Left lung (tissue), 4 donors: ENCODE measurements at regions not wholly inside any gene's neighbourhood (a gene's known extent, or its start where the extent isn't known, plus 50 kb on each side); places are given as distances from the start of the nearest gene placed in this dataset.

Experiments used
- ATAC-seq: fragments of 200-7000 bp; cut with Tn5 transposase; one replicate; pipeline ENCODE4 v1.9.1; 2020; ENCODE audit warnings: moderate library complexity
- DNase-seq, 4 donors: peaks; one replicate each; pipeline ENCODE4 v3.0.0-alpha.2; 2013 to 2020
- H3K27ac ChIP-seq, 2 donors: fragments of 200-600 bp; sonication (generic) in 1 of 2; one replicate each; pipeline versions ENCODE4 v1.5.0 to v1.8.0; 2020 to 2021
- H3K27me3 ChIP-seq, 2 donors: fragments of 200-600 bp; sonication (generic) in 1 of 2; one replicate each; pipeline versions ENCODE4 v1.5.0 to v1.8.0; 2020 to 2021
- H3K36me3 ChIP-seq, 2 donors: fragments of 200-600 bp; sonication (generic) in 1 of 2; one replicate each; pipeline versions ENCODE4 v1.5.0 to v1.8.0; 2020 to 2021
- H3K4me1 ChIP-seq, 2 donors: fragments of 200-600 bp; one replicate each; pipeline ENCODE4 v1.8.0; 2021
- H3K4me3 ChIP-seq, 2 donors: fragments of 200-600 bp; sonication (generic) in 1 of 2; one replicate each; pipeline versions ENCODE4 v1.5.0 to v1.8.0; 2020 to 2021; ENCODE audit warnings: mild to moderate bottlenecking in 1 of 2
- H3K9me3 ChIP-seq, 2 donors: fragments of 200-600 bp; sonication (generic) in 1 of 2; one replicate each; pipeline versions ENCODE4 v1.5.0 to v1.8.0; 2020 to 2021
- CTCF ChIP-seq, 2 donors: fragments of 200-600 bp; sonication (generic) in 1 of 2; IDR thresholded peaks; one replicate each; pipeline versions ENCODE4 v1.5.0 to v1.8.0; 2021; ENCODE audit warnings: antibody characterized with exemption in 2 of 2
- intact Hi-C, 2 donors: fragments of 100-400 bp; cut with DNase I; formaldehyde crosslinking; loops; one replicate each; pipeline versions ENCODE4 v1.11.2 to v1.14.2; 2022
- donor health status: DM: no; HTN: yes; CAD: no.
- donor health status: DM: no; HTN: no; CAD: no.

- intact Hi-C loops = no loop called here
- no peaks in the 10 kb centered on the region for H3K4me1 ChIP-seq
- TF ChIP-seq CTCF (IDR thresholded peaks at IDR 0.05) = no peak
- no peaks in the 10 kb centered on the region for H3K36me3 ChIP-seq
- H3K27ac ChIP-seq = no peak overlapping the region
- peaks cover 0 to 6% of the 10 kb centered on the region in 2 donors for H3K9me3 ChIP-seq
- no peaks in the 10 kb centered on the region for H3K27me3 ChIP-seq
- no peak overlapping the region for H3K4me3 ChIP-seq
- DNase-seq (no peak), ATAC-seq (no peak)
These were observed 1315.4 kb downstream of the PCDH9 start for GRCh38 chr13:65914716-65915115.

GRCh38 chr13:65913173-65913572 is 1317.0 kb downstream of the PCDH9 start:
- no peak overlapping the region for H3K27ac ChIP-seq
- H3K4me1 ChIP-seq = no peaks in the 10 kb centered on the region
- no peak for DNase-seq
- TF ChIP-seq CTCF (IDR thresholded peaks at IDR 0.05) = no peak
- intact Hi-C loops = no loop called here
- no peaks in the 10 kb centered on the region for H3K36me3 ChIP-seq
- H3K9me3 ChIP-seq = peaks cover 0 to 10% of the 10 kb centered on the region in 2 donors
- ATAC-seq = peak; percentile 48
- no peaks in the 10 kb centered on the region for H3K27me3 ChIP-seq
- H3K4me3 ChIP-seq = no peak overlapping the region

- ATAC-seq (no peak), DNase-seq (no peak)
- intact Hi-C loops = no loop called here
- no peaks in the 10 kb centered on the region for H3K27me3 ChIP-seq
- H3K9me3 ChIP-seq = peaks cover 0 to 13% of the 10 kb centered on the region in 2 donors
- no peaks in the 10 kb centered on the region for H3K36me3 ChIP-seq
- H3K27ac ChIP-seq = no peak overlapping the region
- H3K4me1 ChIP-seq = no peaks in the 10 kb centered on the region
- no peak overlapping the region for H3K4me3 ChIP-seq
- no peak for TF ChIP-seq CTCF (IDR thresholded peaks at IDR 0.05)
These were observed 1317.6 kb downstream of the PCDH9 start for GRCh38 chr13:65912516-65912915.

GRCh38 chr13:65911546-65912193 is 1318.5 kb downstream of the PCDH9 start:
- Histone ChIP-seq H3K36me3 (no peaks in the 10 kb centered on the region), H3K4me1 (no peaks in the 10 kb centered on the region), H3K27me3 (no peaks in the 10 kb centered on the region), H3K9me3 (peaks cover 0 to 13% of the 10 kb centered on the region in 2 donors), H3K27ac (no peak overlapping the region), H3K4me3 (no peak overlapping the region)
- intact Hi-C loops = no loop called here
- ATAC-seq (no peak), DNase-seq (no peak)
- no peak for TF ChIP-seq CTCF (IDR thresholded peaks at IDR 0.05)

DNA sequence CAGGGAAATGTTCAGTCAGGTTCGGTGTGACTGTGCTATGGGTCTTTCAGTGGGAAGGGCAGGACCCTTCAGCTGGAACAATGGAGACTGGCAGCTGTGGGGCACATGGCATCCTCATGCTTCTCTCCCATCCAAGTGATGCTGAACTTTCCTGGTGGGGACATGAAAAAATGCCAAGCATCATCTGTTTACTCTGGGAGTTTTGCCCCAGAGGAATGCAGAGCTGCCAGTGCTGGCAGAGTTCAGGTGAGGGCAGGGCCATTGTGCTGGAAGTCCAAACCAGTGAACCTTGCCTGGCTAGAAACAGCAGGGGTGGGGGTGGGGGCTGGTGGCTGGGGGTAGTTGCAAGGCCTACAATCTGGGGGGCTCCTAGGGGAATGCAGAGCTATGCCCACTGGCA is 1320.6 kb downstream of the PCDH9 start:
- H3K4me3 ChIP-seq = no peak overlapping the region
- H3K4me1 ChIP-seq = no peaks in the 10 kb centered on the region
- no peak for DNase-seq
- intact Hi-C loops = no loop called here
- no peak for TF ChIP-seq CTCF (IDR thresholded peaks at IDR 0.05)
- H3K9me3 ChIP-seq = peaks cover 0 to 19% of the 10 kb centered on the region in 2 donors
- no peak for ATAC-seq
- H3K27ac ChIP-seq = no peak overlapping the region
- H3K36me3 ChIP-seq = no peaks in the 10 kb centered on the region
- no peaks in the 10 kb centered on the region for H3K27me3 ChIP-seq
